NCI-H748 (cell line): ENCODE measurements at regions not wholly inside any gene's neighbourhood (a gene's known extent, or its start where the extent isn't known, plus 50 kb on each side); places are given as distances from the start of the nearest gene placed in this dataset.

Experiments used
- DNase-seq: peaks from one replicate; lab custom pipeline; 2025; ENCODE audit not compliant: unreplicated experiment; lab: John Stamatoyannopoulos, UW

DNA sequence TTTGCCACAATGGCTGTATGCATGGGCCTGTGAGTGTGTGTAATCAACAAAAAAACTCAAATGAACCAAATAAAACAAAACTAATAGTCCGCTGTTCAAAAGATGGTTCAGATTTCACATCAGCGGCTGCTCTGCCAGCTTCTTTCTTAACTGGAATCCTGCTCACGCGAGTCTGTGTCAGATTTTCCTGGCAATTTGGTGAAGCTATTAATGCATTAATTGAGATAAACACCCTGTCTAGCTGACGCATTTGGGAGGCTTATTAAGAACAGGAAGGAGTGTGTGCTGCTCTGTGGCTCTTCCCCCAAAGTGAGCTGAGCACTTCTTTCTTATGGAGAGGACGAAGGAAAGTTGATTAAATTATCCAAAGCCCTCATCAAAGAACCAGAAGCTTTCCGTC, 336.6 kb upstream of the MKI67 start:
- DNase-seq, result no peak

DNA sequence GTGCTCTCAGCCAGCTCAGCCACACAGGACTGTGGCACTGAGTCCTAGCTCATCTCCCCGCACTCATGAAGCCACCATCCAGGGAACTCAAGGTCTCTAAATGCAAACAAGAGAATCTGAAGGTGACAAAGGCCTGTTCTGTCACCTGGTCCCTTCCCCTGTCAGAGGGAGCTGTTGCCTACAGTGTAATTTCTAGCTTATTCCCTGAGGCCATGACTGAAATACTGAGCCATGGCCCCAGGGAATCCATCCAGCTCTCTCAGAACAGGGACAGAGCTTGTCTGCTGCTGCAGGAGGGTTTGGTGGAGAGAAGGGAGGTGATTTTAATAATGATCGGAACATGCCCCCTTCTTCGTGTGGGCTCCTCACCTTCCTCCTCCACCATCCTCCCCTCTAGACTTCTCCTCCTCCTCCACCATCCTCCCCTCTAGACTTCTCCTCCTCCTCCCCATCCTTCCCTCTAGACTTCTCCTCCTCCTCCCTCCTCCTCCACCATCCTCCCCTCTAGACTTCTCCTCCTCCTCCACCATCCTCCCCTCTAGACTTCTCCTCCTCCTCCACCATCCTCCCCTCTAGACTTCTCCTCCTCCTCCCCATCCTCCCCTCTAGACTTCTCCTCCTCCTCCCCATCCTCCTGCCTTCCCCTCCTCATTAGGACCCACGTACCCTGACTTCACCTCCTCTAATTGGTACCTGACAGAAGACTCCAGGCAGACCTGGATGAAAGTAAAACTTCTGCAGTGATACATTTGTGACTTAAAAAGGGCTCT, 338.0 kb upstream of the MKI67 start:
- DNase-seq, result no peak

DNA sequence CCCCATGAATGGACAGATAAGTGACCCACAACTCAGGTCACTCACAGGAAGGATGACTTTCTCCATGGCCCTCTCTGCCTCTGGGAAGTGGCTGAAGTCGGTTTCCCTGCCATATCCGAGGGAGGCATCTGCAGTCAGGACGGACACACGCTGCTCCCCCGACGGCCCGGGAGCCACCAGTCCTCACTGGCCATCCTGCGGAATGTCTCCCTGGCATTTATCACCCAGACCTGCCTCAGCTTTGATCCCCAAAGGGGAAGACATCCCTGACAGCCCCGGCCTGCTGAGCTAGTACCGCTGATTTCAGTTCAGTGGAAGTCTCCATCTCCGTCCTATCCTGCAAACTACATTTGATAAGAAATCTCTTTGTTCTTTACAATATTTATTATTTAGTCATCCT, 339.5 kb upstream of the MKI67 start:
- DNase-seq, result no peak

DNA sequence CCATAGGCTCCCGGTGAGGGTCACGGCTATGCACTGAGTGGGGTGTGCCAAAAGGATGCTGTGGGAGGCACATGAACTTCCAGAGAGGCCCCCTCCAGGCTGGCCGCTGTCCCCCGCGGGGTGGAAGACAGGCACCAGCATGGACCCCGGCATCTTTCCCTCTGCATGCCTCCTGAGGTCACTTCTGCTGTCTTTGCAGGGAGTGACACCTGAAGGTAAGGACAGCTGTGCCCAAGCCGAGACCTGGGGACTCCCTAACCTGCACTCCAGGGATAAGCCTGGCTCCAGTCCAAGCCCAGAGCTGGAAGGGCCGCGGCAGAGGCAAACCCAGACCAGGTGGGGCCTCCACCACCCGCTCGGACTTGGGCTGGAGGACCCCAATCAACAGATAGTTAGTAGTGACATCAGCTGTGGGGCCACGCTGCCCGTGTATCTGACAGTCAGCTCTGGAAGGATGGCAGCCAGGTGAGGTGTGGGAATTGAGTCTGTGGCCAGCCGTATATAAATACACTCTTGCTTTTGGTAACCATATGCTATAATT, 340.7 kb upstream of the MKI67 start:
- no peak for DNase-seq

DNA sequence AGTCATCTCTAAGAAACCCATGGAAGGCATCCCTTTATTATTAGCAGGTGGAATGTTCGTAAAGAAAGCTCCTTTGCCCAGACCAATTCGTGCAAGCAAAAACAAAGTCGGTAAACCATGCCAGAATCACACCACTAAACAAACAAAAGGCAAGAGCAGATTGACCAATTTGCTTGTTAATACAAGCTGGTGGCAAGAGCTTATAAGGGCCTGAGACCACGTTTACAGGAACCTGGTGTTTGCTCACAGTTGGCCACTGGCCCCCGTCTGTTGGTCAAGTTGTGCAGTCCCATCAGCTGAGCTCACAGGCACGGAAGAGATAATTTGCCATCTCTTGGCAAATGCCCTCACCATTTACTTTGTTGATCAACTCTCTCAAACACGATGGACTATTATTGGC, 342.2 kb upstream of the MKI67 start:
- DNase-seq, result peak; percentile 68

DNA sequence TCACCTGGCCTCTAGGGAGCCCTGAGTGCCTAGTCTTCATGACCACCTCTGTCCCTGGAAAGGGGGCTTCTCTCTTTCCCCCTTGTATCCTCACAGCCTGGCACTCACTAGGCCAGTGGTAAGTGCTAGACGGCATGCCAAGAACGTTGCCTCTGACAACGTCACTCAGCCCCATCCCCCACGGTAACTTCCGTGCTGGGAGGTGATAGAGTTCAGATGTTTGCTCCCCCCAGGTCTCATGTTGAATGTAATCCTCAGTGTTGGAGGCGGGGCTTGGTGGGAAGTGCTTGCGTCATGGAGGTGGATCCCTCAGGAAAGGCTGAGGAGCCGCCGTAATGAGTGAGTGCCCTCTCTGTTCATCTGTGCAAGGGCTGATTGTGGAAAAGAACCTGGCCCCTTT, 343.3 kb upstream of the MKI67 start:
- no peak for DNase-seq

DNA sequence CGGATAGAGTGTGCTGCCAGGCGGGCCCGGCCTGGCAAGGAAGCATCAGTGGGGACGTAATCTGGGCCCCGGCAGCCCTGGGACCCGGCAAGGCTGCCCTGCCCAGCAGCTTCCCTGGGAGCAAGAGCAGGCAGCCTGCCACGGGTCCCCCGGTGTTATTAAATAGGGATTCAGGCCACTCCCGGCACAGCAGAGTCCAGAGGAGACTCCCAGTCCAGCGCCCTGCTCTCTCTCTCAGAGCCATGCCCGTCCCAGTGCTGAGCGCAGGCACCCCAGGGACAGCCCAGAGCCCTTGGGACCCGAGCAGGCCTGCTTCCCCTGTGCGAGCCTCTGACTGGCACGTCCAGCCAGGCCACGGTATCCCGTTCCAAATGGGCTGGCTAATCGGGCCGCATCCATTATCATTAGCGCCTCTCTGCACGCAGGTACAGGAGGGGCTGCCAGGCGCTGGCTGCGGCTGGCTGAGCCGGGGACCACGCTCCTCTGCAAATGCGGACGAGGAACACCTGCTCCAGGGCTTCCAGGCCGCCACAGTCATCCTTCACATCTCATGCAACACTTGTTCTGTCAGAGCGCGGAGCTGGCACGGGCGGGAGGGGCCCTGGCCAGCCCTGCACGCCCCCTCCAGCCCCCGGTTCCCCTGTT, 344.2 kb upstream of the MKI67 start:
- DNase-seq, result no peak

DNA sequence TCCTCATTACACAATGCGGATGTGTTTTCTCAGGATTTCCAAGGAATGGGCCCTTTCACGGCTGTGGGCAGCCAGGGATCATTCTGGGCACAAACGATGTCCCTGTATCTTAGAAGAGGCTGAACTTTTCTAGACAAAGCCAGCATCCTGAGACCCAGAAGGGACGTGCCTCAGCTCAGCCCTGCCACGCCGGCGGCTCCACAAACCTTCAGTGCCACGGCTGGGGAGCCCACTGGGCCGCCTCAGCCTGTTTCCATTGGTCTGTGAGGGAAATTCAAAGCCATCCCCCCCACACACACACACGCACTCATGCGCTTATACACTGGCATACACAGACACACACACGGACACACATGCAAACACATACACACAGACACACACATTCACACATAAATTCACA, 344.9 kb upstream of the MKI67 start:
- DNase-seq, result no peak

DNA sequence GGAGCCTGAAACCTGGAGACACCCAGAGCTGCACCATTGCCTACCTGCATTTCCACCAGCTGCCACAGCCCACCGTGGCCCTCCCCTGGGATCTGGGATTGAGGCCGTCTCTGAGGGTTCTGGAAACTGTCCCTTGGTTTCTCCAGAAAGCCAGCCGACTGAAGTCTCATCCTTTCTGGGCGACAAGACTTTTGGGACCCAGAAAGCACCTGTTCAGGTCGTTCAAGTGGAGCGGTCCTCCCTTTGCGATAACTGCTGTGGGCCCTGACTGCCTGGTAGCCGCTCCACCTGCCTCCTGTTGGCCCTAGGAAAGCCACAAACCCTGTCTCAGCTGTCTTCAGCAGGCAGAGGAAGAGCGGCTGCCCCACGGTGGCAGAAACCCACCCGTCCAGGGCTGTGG, 346.0 kb upstream of the MKI67 start:
- DNase-seq, result no peak

DNA sequence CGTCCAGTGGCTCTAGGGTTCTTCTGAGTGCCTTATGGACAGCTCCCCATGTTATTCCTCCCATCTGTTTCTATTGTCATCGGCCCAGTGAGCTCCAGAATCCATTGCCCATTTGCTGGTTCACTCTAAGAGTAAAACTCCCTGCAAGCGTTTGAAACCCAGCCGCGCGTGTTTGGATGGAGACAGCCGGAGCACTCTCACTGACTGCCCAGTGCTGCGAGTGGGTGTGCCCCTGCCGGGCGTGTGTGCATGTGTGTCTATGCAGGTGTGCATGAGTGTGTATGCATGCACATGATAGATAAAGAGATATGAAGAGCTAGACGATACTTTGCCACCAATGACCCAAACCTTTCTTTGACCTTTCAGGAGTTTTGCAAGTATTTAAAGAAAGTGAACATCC, 347.2 kb upstream of the MKI67 start:
- DNase-seq, result no peak

DNA sequence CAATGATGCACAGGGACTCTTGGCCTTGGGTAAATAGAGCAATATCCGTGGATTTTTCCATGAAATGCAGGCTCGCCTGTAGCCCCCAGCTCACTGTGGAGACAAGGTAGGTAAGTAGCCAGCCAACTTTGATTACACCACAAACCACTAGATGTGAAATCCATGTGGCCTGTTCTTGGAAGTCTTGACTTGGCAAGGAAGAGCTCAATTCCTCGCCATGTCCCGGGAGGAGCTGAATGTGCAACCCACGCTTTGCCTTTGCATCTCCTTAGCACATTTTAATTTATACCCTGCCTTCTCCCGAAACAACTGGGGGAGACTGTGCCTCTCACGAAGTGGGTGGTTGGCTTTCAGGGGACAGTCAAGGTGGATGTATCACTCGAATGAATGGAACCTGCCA, 347.7 kb upstream of the MKI67 start:
- DNase-seq, result no peak

DNA sequence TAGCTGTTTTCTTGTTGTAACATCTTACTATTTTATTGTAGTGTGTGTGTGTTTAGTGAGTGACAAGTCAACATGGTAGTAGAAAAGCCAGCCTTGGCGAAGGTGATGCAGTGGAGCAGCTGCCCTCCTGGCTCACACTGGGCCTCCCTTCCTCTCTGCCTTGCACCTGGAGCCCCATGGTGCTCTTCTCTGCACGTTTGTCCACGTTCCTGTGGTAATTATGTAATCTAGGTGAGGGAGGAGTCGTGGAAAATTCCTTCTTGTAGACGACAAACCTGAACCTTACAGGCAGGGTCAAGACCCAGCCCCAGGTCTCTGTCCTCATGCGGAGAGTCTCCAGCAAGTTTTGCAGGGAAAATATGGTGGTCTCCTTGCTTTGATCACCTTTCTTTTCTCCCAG, 348.3 kb upstream of the MKI67 start:
- DNase-seq, result no peak

DNA sequence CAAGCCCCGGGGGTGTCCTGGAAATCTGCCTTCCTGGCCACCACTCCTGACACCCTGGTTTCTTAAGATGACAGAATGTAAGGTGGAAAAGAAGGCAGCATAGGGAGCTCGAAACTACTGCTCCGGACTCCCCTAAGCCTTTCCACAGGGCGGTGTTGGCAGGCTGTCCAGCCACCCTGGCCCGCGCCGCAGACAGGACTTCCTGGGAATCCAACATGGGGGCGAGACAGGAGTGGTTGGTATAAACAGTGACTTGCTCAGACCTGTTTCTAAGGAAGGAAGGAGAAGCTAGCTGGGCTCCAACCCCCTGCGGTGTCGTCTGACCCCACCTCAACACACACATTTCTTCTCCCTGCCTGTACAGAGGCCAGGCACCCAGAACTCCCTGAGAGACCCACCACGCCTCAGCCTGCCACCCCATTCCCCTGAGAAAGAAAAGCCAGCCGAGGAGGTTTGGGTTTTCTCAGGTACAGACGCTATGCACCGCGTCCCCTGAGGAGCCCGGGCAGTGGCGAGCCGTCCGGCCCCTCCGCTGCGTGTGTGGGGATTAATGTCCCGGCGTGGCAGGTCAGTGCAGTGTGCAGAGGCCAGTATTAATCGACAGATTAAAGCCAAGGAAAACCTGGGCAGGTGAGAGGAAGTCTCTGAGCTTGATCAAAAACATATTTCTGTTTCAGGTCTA, 349.6 kb upstream of the MKI67 start:
- DNase-seq, result no peak

DNA sequence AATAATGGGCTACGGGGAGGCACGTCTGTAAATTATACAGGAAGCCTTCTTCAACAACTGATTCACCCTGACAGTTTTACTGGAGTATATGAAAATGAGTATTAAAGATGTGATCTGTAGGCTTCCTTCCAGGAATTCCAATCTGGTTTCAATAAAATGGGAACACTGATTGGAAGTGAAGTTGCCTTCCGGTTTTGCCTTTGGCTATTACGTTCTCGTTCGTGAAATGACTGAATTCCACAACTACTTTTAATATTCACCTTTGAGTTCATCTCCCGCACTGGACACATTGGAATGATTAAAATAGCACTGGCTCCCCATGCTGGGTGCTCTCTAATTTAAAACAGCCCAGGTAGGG, 350.1 kb upstream of the MKI67 start:
- DNase-seq, result no peak

DNA sequence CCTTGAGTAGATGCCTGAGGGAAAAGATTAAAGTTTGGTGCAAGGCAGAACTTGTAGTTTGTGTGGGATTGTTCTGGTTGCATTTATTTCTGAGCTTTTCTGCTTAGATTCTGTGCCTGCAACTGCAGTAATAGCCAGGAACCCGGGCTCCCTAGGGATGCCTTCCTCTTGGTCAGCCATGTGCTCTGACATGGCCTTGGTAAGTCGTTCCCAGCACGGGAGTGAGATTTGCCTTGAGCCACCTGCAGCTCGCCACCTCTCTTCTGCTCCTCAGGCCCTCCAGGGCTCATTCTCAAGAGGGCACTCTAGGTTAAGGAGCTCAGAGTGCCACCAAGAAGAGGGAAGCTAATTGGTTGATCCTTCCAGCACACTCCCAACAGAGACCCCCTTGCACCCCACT, 350.6 kb upstream of the MKI67 start:
- no peak for DNase-seq

DNA sequence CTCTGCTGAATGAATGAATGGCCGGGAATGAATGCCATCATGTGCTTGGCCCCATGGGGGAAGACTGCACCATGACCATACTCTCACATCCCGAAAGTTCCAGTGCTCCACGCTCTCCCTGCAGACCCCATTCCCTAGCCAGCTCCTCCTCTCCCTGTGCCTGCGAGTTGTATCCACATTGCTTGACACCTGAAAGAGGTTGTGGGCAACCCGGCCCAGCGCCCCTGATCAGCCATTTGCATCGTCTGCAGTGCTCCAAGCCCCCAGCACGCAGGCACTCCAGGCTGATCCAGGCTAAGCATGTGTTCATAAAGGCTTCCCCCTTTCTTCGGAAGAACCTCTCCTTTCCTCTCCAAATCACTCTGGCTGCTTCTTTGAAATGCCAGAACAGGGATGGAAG, 354.4 kb upstream of the MKI67 start:
- DNase-seq, result no peak

DNA sequence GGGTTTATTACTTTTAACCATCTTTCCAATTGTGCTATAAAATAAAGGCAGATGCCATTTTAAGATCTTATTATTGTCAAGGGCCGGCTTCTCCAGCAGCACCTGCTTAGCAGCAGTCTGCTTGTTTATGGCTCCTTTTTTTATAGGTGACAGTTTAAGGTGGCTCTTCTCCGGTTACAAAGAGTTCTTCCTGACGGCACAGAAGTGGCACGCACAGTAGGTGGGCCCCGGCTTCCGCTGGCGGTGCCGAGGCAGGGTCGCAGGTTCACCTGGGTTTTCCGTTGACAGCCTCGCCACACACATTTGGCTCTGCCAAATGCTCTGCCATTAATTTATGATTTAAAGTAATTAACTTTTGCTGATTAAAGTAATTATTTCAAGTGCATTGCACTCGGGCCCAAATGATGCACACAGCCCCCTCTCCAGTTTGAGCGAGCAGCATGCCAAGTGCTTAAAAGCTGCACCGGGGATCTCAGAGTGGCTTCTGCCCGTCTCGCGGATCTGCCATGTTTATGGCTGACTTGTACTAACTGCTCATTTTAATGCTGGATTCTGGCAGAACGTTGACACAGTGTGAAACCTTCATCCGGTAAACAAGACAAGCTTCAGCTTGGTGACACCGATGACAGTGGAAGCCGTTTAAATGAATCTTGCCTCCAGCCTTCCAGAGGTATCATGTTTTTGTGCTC, 355.1 kb upstream of the MKI67 start:
- DNase-seq, result peak; percentile 90

DNA sequence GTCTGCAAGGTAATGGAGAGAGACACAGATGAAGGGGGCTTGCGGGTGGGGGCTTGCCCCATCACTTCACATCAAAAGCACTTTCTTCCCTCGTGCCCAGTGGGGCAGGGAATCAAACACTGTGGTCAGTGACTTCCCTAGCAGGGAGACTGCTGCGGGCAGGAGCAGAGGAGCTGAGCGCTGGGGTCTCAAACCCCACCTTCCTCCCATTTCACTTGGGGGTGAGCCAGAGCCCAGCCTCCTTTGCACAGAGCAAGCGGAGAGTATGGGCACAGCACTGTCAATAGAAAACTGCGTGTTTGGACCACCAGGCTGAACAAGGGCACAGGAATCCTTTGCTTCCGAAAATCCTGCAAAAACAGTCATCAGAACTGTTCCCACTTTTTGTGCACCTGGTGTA, 355.8 kb upstream of the MKI67 start:
- DNase-seq, result no peak

DNA sequence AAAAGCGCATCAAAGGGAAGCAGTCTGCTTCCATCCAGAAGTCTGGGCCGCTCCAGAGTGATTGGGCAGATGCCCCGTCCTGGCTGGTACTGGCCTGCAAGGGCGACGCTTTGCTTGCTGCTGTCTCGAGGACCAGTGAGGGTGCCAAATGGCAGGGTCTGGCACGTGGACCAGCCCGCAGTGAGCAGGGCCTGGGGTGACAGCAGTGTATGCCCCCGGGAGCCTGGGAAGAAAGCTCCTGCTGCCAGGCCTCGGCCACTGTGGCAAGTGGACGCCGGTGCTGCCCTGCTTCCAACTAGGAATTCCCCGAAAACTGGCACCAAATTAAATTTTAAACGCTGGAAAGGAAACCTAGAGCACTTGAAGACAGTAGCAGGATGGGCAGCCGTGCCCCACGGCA, 357.0 kb upstream of the MKI67 start:
- DNase-seq, result no peak

DNA sequence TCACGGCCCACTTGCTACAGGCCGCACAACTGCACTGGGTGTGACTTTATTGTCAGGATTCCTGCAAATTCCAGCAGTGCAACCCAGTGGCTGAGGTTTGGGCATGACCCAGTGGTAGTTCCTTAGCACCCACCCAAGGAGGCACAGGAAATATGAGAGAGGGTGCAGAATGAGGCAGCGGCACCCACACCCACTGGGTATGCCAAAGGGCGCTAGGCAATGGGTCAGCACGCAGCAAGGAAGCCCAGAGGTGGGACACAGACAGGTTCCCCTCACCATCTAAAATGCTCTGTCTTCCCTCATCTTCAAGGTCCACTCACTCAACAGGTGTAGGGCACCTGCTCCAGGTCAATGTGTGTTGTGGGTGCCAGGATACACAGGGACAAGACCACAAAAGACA, 357.8 kb upstream of the MKI67 start:
- DNase-seq, result no peak

DNA sequence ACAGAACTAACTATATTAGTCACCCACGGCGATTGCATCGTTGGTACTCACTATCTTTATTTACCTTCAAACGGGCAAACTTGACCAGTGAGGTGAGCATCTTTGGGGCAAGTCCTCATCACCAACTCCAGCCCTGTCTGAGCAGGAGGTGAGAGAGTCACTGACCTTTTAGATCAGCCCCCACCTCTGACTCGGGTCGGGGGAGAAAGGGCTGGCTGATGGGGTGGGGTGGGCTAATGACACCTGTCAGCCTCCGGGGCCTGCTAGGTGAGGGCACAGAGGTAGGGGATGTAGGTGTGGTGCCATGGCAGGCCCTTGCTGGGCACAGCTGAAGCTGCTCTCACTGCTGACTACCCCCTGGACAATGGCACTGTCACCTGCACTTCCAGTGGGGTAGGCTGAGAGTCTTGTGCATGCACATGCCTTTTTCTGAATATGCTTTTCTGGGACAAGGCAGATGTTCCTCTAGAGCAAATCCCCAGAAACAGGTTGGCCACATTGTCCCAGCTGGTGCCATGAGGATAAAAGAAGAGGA, 359.5 kb upstream of the MKI67 start:
- DNase-seq, result no peak
